Uterus (tissue), 3 donors: ENCODE measurements at regions not wholly inside any gene's neighbourhood (a gene's known extent, or its start where the extent isn't known, plus 50 kb on each side); places are given as distances from the start of the nearest gene placed in this dataset.

Source experiments
- DNase-seq, 2 donors: peaks; one replicate each; pipeline ENCODE4 v3.0.0-alpha.2; 2019 to 2020
- H3K27ac ChIP-seq, 2 donors: fragments of 200-600 bp; sonication (generic); 1 replicate in 1 of 2; 2 replicates in 1 of 2; pipeline ENCODE4 v1.5.1; 2016 to 2018
- H3K27me3 ChIP-seq, 2 donors: fragments of 200-600 bp; sonication (generic); one replicate each; pipeline ENCODE4 v1.5.1; 2018 to 2019; ENCODE audit warnings: control low read depth in 1 of 2
- H3K36me3 ChIP-seq, 2 donors: fragments of 200-600 bp; sonication (generic); one replicate each; pipeline ENCODE4 v1.5.1; 2019; ENCODE audit warnings: control low read depth in 1 of 2
- H3K4me1 ChIP-seq, 2 donors: fragments of 200-600 bp; sonication (generic); one replicate each; pipeline ENCODE4 v1.5.1; 2018 to 2019; ENCODE audit warnings: control low read depth in 1 of 2
- H3K4me3 ChIP-seq, 2 donors: fragments of 200-600 bp; sonication (generic); 1 replicate in 1 of 2; 2 replicates in 1 of 2; pipeline ENCODE4 v1.5.1; 2018 to 2019; ENCODE audit warnings: mild to moderate bottlenecking in 1 of 2
- H3K9me3 ChIP-seq, 2 donors: fragments of 200-600 bp; sonication (generic); one replicate each; pipeline ENCODE4 v1.5.1; 2019; ENCODE audit warnings: control low read depth in 1 of 2
- CTCF ChIP-seq, 4 experiments: fragments of 200-600 bp in 2 of 4; fragments of 450-650 bp in 2 of 4; sonication (generic) in 2 of 4; IDR thresholded peaks; one replicate each; pipeline ENCODE4 v1.5.1; 2016 to 2019; ENCODE audit warnings: antibody characterized with exemption in 4 of 4, mild to moderate bottlenecking in 2 of 4, moderate library complexity in 1 of 4
- POLR2A ChIP-seq, 2 donors: fragments of 450-650 bp; IDR thresholded peaks; one replicate each; pipeline ENCODE4 v1.6.1; 2016; ENCODE audit warnings: antibody characterized with exemption in 2 of 2, mild to moderate bottlenecking in 1 of 2, moderate library complexity in 1 of 2
- intact Hi-C: fragments of 100-400 bp; cut with DNase I; formaldehyde crosslinking; loops from one replicate; pipeline ENCODE4 v1.15.1; 2023; ENCODE audit warnings: low total_unique reads
- donor health status: DM: yes; HTN: yes; CAD: no.

- no peak for TF ChIP-seq POLR2A (IDR thresholded peaks at IDR 0.05)
- TF ChIP-seq CTCF (IDR thresholded peaks at IDR 0.05), result no peak
- no peak for DNase-seq
- no peaks in the 10 kb centered on the region for H3K36me3 ChIP-seq
- no peak overlapping the region for H3K27ac ChIP-seq
- H3K4me1 ChIP-seq, result no peaks in the 10 kb centered on the region
- no peaks in the 10 kb centered on the region for H3K27me3 ChIP-seq
- intact Hi-C loops, result loop anchor here (5.0 kb wide), 1 partner anchor 592 kb away; no protein-coding TSS in a partner anchor
- H3K4me3 ChIP-seq, result no peak overlapping the region
- H3K9me3 ChIP-seq, result no peaks in the 10 kb centered on the region
Observed at GRCh38 chr4:124179506-124180186, 532.9 kb downstream of the ANKRD50 start.

- no peaks in the 10 kb centered on the region for H3K36me3 ChIP-seq
- no peaks in the 10 kb centered on the region for H3K9me3 ChIP-seq
- intact Hi-C loops, result no loop called here
- no peaks in the 10 kb centered on the region for H3K4me1 ChIP-seq
- DNase-seq, result no peak
- H3K27ac ChIP-seq, result no peak overlapping the region
- no peak for TF ChIP-seq POLR2A (IDR thresholded peaks at IDR 0.05)
- no peak for TF ChIP-seq CTCF (IDR thresholded peaks at IDR 0.05)
- H3K27me3 ChIP-seq, result no peaks in the 10 kb centered on the region
- no peak overlapping the region for H3K4me3 ChIP-seq
Observed at GRCh38 chr4:124181039-124181438, 531.5 kb downstream of the ANKRD50 start.

GRCh38 chr4:124183231-124183630 is 529.3 kb downstream of the ANKRD50 start:
- H3K4me1 ChIP-seq, result no peaks in the 10 kb centered on the region
- H3K4me3 ChIP-seq, result no peak overlapping the region
- DNase-seq, result no peak
- intact Hi-C loops, result no loop called here
- no peak overlapping the region for H3K27ac ChIP-seq
- no peak for TF ChIP-seq CTCF (IDR thresholded peaks at IDR 0.05)
- no peak for TF ChIP-seq POLR2A (IDR thresholded peaks at IDR 0.05)
- H3K36me3 ChIP-seq, result no peaks in the 10 kb centered on the region
- H3K9me3 ChIP-seq, result no peaks in the 10 kb centered on the region
- H3K27me3 ChIP-seq, result no peaks in the 10 kb centered on the region

- Histone ChIP-seq H3K36me3 (no peaks in the 10 kb centered on the region), H3K4me1 (no peaks in the 10 kb centered on the region), H3K4me3 (no peak overlapping the region), H3K27me3 (no peaks in the 10 kb centered on the region), H3K27ac (no peak overlapping the region), H3K9me3 (no peaks in the 10 kb centered on the region)
- intact Hi-C loops, result no loop called here
- TF ChIP-seq POLR2A (IDR thresholded peaks at IDR 0.05), result no peak
- TF ChIP-seq CTCF (IDR thresholded peaks at IDR 0.05), result no peak
- no peak for DNase-seq
Observed at GRCh38 chr4:124183926-124184325, 528.6 kb downstream of the ANKRD50 start.

GRCh38 chr4:124184792-124185191 is 527.7 kb downstream of the ANKRD50 start:
- no peaks in the 10 kb centered on the region for H3K27me3 ChIP-seq
- H3K4me1 ChIP-seq, result no peaks in the 10 kb centered on the region
- H3K27ac ChIP-seq, result no peak overlapping the region
- no peak overlapping the region for H3K4me3 ChIP-seq
- intact Hi-C loops, result no loop called here
- no peaks in the 10 kb centered on the region for H3K36me3 ChIP-seq
- TF ChIP-seq CTCF (IDR thresholded peaks at IDR 0.05), result no peak
- TF ChIP-seq POLR2A (IDR thresholded peaks at IDR 0.05), result no peak
- no peak for DNase-seq
- no peaks in the 10 kb centered on the region for H3K9me3 ChIP-seq
